Loucy (cell line): ENCODE measurements at regions not wholly inside any gene's neighbourhood (a gene's known extent, or its start where the extent isn't known, plus 50 kb on each side); places are given as distances from the start of the nearest gene placed in this dataset.

Source experiments
- H2AFZ ChIP-seq: fragments of 200-600 bp; sonication (generic); 2 replicates; pipeline ENCODE4 v1.6.0; 2016; ENCODE audit warnings: antibody characterized with exemption, mild to moderate bottlenecking, low read length, moderate library complexity
- H3F3A ChIP-seq: fragments of 200-600 bp; 2 replicates; pipeline ENCODE4 v1.6.0; 2016; ENCODE audit warnings: antibody characterized with exemption, low read depth, mild to moderate bottlenecking
- H3K27me3 ChIP-seq: fragments of 200-600 bp; sonication (generic); 2 replicates; pipeline ENCODE4 v1.6.1; 2014; ENCODE audit warnings: low read length, mild to moderate bottlenecking; ENCODE audit not compliant: insufficient read depth, poor library complexity, severe bottlenecking
- H3K36me3 ChIP-seq: fragments of 200-600 bp; sonication (generic); 2 replicates; pipeline ENCODE4 v1.6.1; 2016; ENCODE audit warnings: low read length; ENCODE audit not compliant: insufficient read depth
- H3K4me1 ChIP-seq: fragments of 200-600 bp; sonication (generic); 2 replicates; pipeline ENCODE4 v1.5.1; 2014; ENCODE audit warnings: low read length, mild to moderate bottlenecking; ENCODE audit not compliant: insufficient read depth, poor library complexity, severe bottlenecking
- H3K4me2 ChIP-seq: fragments of 200-600 bp; sonication (generic); 2 replicates; pipeline ENCODE4 v1.6.0; 2014; ENCODE audit warnings: antibody characterized with exemption, low read length, low read depth, mild to moderate bottlenecking; ENCODE audit not compliant: poor library complexity, severe bottlenecking
- H3K4me3 ChIP-seq: fragments of 200-600 bp; sonication (generic); 2 replicates; pipeline ENCODE4 v1.5.1; 2014; ENCODE audit warnings: low read length, mild to moderate bottlenecking, mixed read lengths; ENCODE audit not compliant: poor library complexity, severe bottlenecking
- H3K79me2 ChIP-seq: fragments of 200-600 bp; sonication (generic); 2 replicates; pipeline ENCODE4 v1.6.1; 2014; ENCODE audit warnings: low read length; ENCODE audit not compliant: insufficient read depth
- H3K9ac ChIP-seq: fragments of 200-600 bp; sonication (generic); 2 replicates; pipeline ENCODE4 v1.6.0; 2014; ENCODE audit warnings: mild to moderate bottlenecking, low read depth, low read length, moderate library complexity; ENCODE audit not compliant: poor library complexity, severe bottlenecking
- H3K9me2 ChIP-seq: fragments of 200-600 bp; sonication (generic); replicated peaks from 2 replicates; pipeline ENCODE4 v1.6.1; 2016; ENCODE audit warnings: low read depth, low read length, mixed read lengths
- H3K9me3 ChIP-seq: fragments of 200-600 bp; sonication (generic); 2 replicates; pipeline ENCODE4 v1.6.1; 2014; ENCODE audit warnings: mild to moderate bottlenecking, antibody characterized with exemption, low read length, low read depth; ENCODE audit not compliant: insufficient read depth
- H4K20me1 ChIP-seq: fragments of 200-600 bp; sonication (generic); 2 replicates; pipeline ENCODE4 v1.6.0; 2014; ENCODE audit warnings: antibody characterized with exemption, low read length, mild to moderate bottlenecking; ENCODE audit not compliant: insufficient read depth, poor library complexity, severe bottlenecking
- CTCF ChIP-seq: fragments of 200-600 bp; sonication (generic); conservative IDR thresholded peaks from 2 replicates; pipeline ENCODE4 v1.5.1; 2014; ENCODE audit warnings: mild to moderate bottlenecking, antibody characterized with exemption, low read length
- EZH2phosphoT487 ChIP-seq: fragments of 200-600 bp; IDR thresholded peaks from 2 replicates; pipeline ENCODE4 v1.6.1; 2018; ENCODE audit warnings: antibody characterized with exemption, mild to moderate bottlenecking, moderate library complexity, borderline replicate concordance

- Histone ChIP-seq H3K4me2 (no peak overlapping the region), H3K9ac (no peak overlapping the region), H3K27me3 (no peaks in the 10 kb centered on the region), H3K4me1 (no peaks in the 10 kb centered on the region), H4K20me1 (no peaks in the 10 kb centered on the region), H3K9me2 (no peaks in the 10 kb centered on the region), H3F3A (no peaks in the 10 kb centered on the region), H3K79me2 (no peaks in the 10 kb centered on the region), H3K4me3 (no peak overlapping the region), H2AFZ (no peak overlapping the region), H3K9me3 (no peaks in the 10 kb centered on the region), H3K36me3 (no peaks in the 10 kb centered on the region)
- no peak for TF ChIP-seq CTCF
- TF ChIP-seq EZH2phosphoT487, result no peak
These were observed 809.6 kb upstream of the LRRN3 start for GRCh38 chr7:110281362-110281761.

- Histone ChIP-seq H3K9me2 (no peaks in the 10 kb centered on the region), H4K20me1 (no peaks in the 10 kb centered on the region), H3K27me3 (no peaks in the 10 kb centered on the region), H3K4me2 (no peak overlapping the region), H3K36me3 (no peaks in the 10 kb centered on the region), H3F3A (no peaks in the 10 kb centered on the region), H2AFZ (no peak overlapping the region), H3K4me3 (no peak overlapping the region), H3K4me1 (no peaks in the 10 kb centered on the region), H3K9ac (no peak overlapping the region), H3K9me3 (no peaks in the 10 kb centered on the region), H3K79me2 (no peaks in the 10 kb centered on the region)
- TF ChIP-seq CTCF, result no peak
- no peak for TF ChIP-seq EZH2phosphoT487
These were observed 807.9 kb upstream of the LRRN3 start for GRCh38 chr7:110283056-110283455.

- no peaks in the 10 kb centered on the region for H3K4me1 ChIP-seq
- H3K36me3 ChIP-seq, result no peaks in the 10 kb centered on the region
- H3K27me3 ChIP-seq, result no peaks in the 10 kb centered on the region
- no peak overlapping the region for H2AFZ ChIP-seq
- no peak overlapping the region for H3K4me2 ChIP-seq
- no peaks in the 10 kb centered on the region for H3F3A ChIP-seq
- H3K4me3 ChIP-seq, result no peak overlapping the region
- no peaks in the 10 kb centered on the region for H3K79me2 ChIP-seq
- TF ChIP-seq EZH2phosphoT487 (no peak), CTCF (no peak)
- no peak overlapping the region for H3K9ac ChIP-seq
- H3K9me3 ChIP-seq, result no peaks in the 10 kb centered on the region
- no peaks in the 10 kb centered on the region for H3K9me2 ChIP-seq
- no peaks in the 10 kb centered on the region for H4K20me1 ChIP-seq
These were observed 799.5 kb upstream of the LRRN3 start for GRCh38 chr7:110291430-110291829.
